ENCODE measurements at regions not wholly inside any gene's neighbourhood (a gene's known extent, or its start where the extent isn't known, plus 50 kb on each side); places are given as distances from the start of the nearest gene placed in this dataset.

DNA sequence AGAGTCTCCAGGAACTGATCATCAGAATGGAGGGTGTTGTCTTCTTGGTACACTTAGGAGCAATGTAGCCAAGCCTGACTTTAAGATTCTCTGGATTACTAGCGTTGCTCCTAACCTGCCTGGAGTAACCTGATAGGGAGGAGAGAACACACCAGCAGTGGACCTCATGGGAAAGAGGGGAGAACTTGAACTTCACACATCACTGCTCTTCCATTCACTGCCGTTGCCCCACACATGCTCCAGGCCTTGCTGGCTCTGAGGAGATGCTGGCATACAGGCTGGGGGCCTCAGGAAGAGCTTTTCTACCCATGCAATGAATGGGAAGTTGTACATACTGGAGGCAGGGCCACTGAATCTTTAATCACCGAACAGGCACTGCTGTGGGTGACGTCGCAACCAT lies 60.3 kb upstream of the ADAMTS16 start:
- Histone ChIP-seq H3K4me1 (ENCODE audit: control insufficient read depth in 2 of 3, insufficient read depth in 2 of 3, low read depth in 1 of 3, low read length in 3 of 3) (peaks cover 0 to 6% (median 2%) of the 10 kb centered on the region in 3 donors), H3K9me3 (ENCODE audit: control insufficient read depth in 2 of 3, insufficient read depth in 1 of 3, low read length in 3 of 3) (no peaks in the 10 kb centered on the region), H3K27ac (ENCODE audit: low read depth in 2 of 2, low read length in 2 of 2) (no peak overlapping the region), H3K4me3 (ENCODE audit: low read length in 3 of 3) (no peak overlapping the region), H3K9ac (ENCODE audit: low read length in 3 of 3) (no peak overlapping the region), H3K27me3 (ENCODE audit: control insufficient read depth, insufficient read depth, low read length) (no peaks in the 10 kb centered on the region), H3K36me3 (ENCODE audit: control insufficient read depth in 2 of 3, insufficient read depth in 3 of 3, low read length in 3 of 3) (no peaks in the 10 kb centered on the region)
- intact Hi-C loops (cut with DNase I): no loop called here
- TF ChIP-seq, protein P1, sequence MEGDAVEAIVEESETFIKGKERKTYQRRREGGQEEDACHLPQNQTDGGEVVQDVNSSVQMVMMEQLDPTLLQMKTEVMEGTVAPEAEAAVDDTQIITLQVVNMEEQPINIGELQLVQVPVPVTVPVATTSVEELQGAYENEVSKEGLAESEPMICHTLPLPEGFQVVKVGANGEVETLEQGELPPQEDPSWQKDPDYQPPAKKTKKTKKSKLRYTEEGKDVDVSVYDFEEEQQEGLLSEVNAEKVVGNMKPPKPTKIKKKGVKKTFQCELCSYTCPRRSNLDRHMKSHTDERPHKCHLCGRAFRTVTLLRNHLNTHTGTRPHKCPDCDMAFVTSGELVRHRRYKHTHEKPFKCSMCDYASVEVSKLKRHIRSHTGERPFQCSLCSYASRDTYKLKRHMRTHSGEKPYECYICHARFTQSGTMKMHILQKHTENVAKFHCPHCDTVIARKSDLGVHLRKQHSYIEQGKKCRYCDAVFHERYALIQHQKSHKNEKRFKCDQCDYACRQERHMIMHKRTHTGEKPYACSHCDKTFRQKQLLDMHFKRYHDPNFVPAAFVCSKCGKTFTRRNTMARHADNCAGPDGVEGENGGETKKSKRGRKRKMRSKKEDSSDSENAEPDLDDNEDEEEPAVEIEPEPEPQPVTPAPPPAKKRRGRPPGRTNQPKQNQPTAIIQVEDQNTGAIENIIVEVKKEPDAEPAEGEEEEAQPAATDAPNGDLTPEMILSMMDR (IDR thresholded peaks at IDR 0.05; ENCODE audit: borderline replicate concordance, extremely low read depth, insufficient read depth): no peak
- no peak for FAIRE-seq
- peak in 4 of 5 donors; percentile 35 to 55 (median 46) for DNase-seq

DNA sequence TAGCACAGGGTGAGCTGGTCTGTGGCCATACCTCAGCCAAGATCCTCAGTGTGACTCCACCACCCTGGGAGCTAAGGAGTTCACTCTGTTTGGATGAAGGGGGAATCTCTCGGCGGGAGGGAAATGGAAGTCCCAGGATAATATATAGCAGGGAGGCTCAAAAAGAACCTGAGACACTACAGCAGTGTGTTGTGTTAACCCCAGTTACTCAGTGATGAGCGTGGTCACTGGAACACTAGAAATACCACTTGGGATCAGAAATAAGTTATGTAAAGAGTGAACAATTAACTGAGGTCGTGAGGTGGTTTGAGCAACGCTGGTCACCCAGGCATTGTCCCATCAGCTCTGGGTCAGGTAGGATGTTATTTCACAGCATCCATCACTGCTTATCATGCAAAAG lies 59.3 kb upstream of the ADAMTS16 start:
- Histone ChIP-seq H3K9me3 (ENCODE audit: control insufficient read depth in 2 of 3, insufficient read depth in 1 of 3, low read length in 3 of 3) (no peaks in the 10 kb centered on the region), H3K4me1 (ENCODE audit: control insufficient read depth in 2 of 3, insufficient read depth in 2 of 3, low read depth in 1 of 3, low read length in 3 of 3) (peaks cover 0 to 6% (median 2%) of the 10 kb centered on the region in 3 donors), H3K27ac (ENCODE audit: low read depth in 2 of 2, low read length in 2 of 2) (no peak overlapping the region), H3K9ac (ENCODE audit: low read length in 3 of 3) (no peak overlapping the region), H3K27me3 (ENCODE audit: control insufficient read depth, insufficient read depth, low read length) (no peaks in the 10 kb centered on the region), H3K36me3 (ENCODE audit: control insufficient read depth in 2 of 3, insufficient read depth in 3 of 3, low read length in 3 of 3) (no peaks in the 10 kb centered on the region), H3K4me3 (ENCODE audit: low read length in 3 of 3) (no peak overlapping the region)
- FAIRE-seq (no peak), DNase-seq (peak in 2 of 5 donors; percentile 32 to 46)
- TF ChIP-seq, protein P1 (IDR thresholded peaks at IDR 0.05; ENCODE audit: borderline replicate concordance, extremely low read depth, insufficient read depth): no peak
- intact Hi-C loops (cut with DNase I): no loop called here

DNA sequence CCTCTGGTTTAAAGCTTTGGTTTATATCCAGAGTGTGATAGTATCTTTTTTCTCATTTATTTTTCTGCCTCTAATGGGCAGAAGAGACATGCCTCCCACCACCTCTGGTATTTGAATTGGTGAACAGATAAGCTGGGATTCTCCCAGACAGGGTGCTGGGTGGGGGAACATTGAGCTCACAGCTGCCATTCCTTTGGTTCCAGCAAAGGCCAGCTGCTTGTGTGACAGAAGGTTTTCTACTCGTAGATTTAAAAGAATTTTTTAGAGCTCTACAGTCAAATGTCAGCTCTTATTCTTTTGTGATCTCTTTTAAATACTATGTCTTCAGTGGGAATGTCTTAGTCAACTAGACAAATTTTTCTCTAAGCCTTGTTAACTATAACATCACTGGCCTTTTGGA lies 54.7 kb upstream of the ADAMTS16 start:
- no peak for FAIRE-seq
- no peak overlapping the region for H3K27ac ChIP-seq (ENCODE audit: low read depth in 2 of 2, low read length in 2 of 2)
- TF ChIP-seq, protein P1 (IDR thresholded peaks at IDR 0.05; ENCODE audit: borderline replicate concordance, extremely low read depth, insufficient read depth): no peak

More for the DNA sequence above, 54.7 kb upstream of the ADAMTS16 start:
- Histone ChIP-seq H3K9me3 (ENCODE audit: control insufficient read depth in 2 of 3, insufficient read depth in 1 of 3, low read length in 3 of 3) (no peaks in the 10 kb centered on the region), H3K9ac (ENCODE audit: low read length in 3 of 3) (no peak overlapping the region), H3K36me3 (ENCODE audit: control insufficient read depth in 2 of 3, insufficient read depth in 3 of 3, low read length in 3 of 3) (no peaks in the 10 kb centered on the region), H3K27me3 (ENCODE audit: control insufficient read depth, insufficient read depth, low read length) (no peaks in the 10 kb centered on the region), H3K4me3 (ENCODE audit: low read length in 3 of 3) (no peak overlapping the region), H3K4me1 (ENCODE audit: control insufficient read depth in 2 of 3, insufficient read depth in 2 of 3, low read depth in 1 of 3, low read length in 3 of 3) (peaks cover 0 to 2% (median 0%) of the 10 kb centered on the region in 3 donors)
- intact Hi-C loops (cut with DNase I): no loop called here
- no peak for DNase-seq

Measured in kidney (tissue), 13 donors.